HG03039 (cell line): ENCODE measurements at regions not wholly inside any gene's neighbourhood (a gene's known extent, or its start where the extent isn't known, plus 50 kb on each side); places are given as distances from the start of the nearest gene placed in this dataset.
A peak's percentile ranks its signal among the peaks of the same experiment; 100 is the strongest.

Experiments
- ATAC-seq: cut with Tn5 transposase; IDR thresholded peaks from one replicate; pipeline ENCODE4 v1.9.1; 2021; ENCODE audit warnings: mild to moderate bottlenecking, moderate library complexity; ENCODE audit not compliant: unreplicated experiment

- ATAC-seq = no peak
Measured at GRCh38 chr4:81963763-81964020, 410.1 kb downstream of the HNRNPD start.

GRCh38 chr4:81963015-81963762 lies 410.6 kb downstream of the HNRNPD start:
- ATAC-seq = no peak

GRCh38 chr4:81960961-81961360 lies 412.8 kb downstream of the HNRNPD start:
- no peak for ATAC-seq

- no peak for ATAC-seq
Measured at GRCh38 chr4:81954271-81954670, 419.5 kb downstream of the HNRNPD start.

- no peak for ATAC-seq
Measured at GRCh38 chr4:81951891-81952455, 421.8 kb downstream of the HNRNPD start.

GRCh38 chr4:81946996-81947395 lies 426.8 kb downstream of the HNRNPD start:
- no peak for ATAC-seq

- ATAC-seq = no peak
Measured at GRCh38 chr4:81930506-81931238, 443.1 kb downstream of the HNRNPD start.

- ATAC-seq = no peak
Measured at GRCh38 chr4:81923140-81923539, 450.7 kb downstream of the HNRNPD start.

- ATAC-seq = no peak
Measured at GRCh38 chr4:81922313-81922712, 450.6 kb upstream of the RASGEF1B start.

GRCh38 chr4:81921751-81922159 lies 450.0 kb upstream of the RASGEF1B start:
- no peak for ATAC-seq

- no peak for ATAC-seq
Measured at GRCh38 chr4:81919810-81920209, 448.1 kb upstream of the RASGEF1B start.

- ATAC-seq = peak; percentile 77
Measured at GRCh38 chr4:81919223-81919622, 447.5 kb upstream of the RASGEF1B start.

GRCh38 chr4:81915430-81915829 lies 443.7 kb upstream of the RASGEF1B start:
- ATAC-seq = no peak

- peak; percentile 51 for ATAC-seq
Measured at GRCh38 chr4:81914623-81915022, 442.9 kb upstream of the RASGEF1B start.

- ATAC-seq = peak; percentile 69
Measured at GRCh38 chr4:81913427-81913879, 441.7 kb upstream of the RASGEF1B start.

GRCh38 chr4:81912376-81913030 lies 440.8 kb upstream of the RASGEF1B start:
- no peak for ATAC-seq

- ATAC-seq = no peak
Measured at GRCh38 chr4:81906905-81907304, 435.2 kb upstream of the RASGEF1B start.

- peak; percentile 96 for ATAC-seq
Measured at GRCh38 chr4:81905971-81906370, 434.3 kb upstream of the RASGEF1B start.

- ATAC-seq = no peak
Measured at GRCh38 chr4:81904121-81904520, 432.4 kb upstream of the RASGEF1B start.

GRCh38 chr4:81903212-81903611 lies 431.5 kb upstream of the RASGEF1B start:
- ATAC-seq = no peak

- ATAC-seq = no peak
Measured at GRCh38 chr4:81898862-81899504, 427.3 kb upstream of the RASGEF1B start.
